ENCODE measurements at regions not wholly inside any gene's neighbourhood (a gene's known extent, or its start where the extent isn't known, plus 50 kb on each side); places are given as distances from the start of the nearest gene placed in this dataset.

- Histone ChIP-seq H3K36me3 (ENCODE audit: insufficient read depth, low read length) (no peaks in the 10 kb centered on the region), H3K27me3 (ENCODE audit: insufficient read depth, low read length) (no peaks in the 10 kb centered on the region), H3K9ac (ENCODE audit: low read length) (no peak overlapping the region), H3K4me1 (ENCODE audit: insufficient read depth, low read length, severe bottlenecking) (no peaks in the 10 kb centered on the region), H3K4me3 (ENCODE audit: low read depth, low read length, poor library complexity, severe bottlenecking) (no peak overlapping the region), H3K27ac (ENCODE audit: low read depth, low read length, poor library complexity, severe bottlenecking) (no peak overlapping the region), H3K4me2 (ENCODE audit: low read length) (no peak overlapping the region), H3K79me2 (ENCODE audit: insufficient read depth, low read length) (no peaks in the 10 kb centered on the region), H3F3A (ENCODE audit: insufficient read depth, low read length) (no peaks in the 10 kb centered on the region), H2AFZ (ENCODE audit: low read length) (no peak overlapping the region), H4K20me1 (ENCODE audit: insufficient read depth, low read length) (no peaks in the 10 kb centered on the region), H3K9me2 (ENCODE audit: low read depth, low read length) (no peaks in the 10 kb centered on the region), H3K9me3 (ENCODE audit: low read length) (no peaks in the 10 kb centered on the region)
- TF ChIP-seq EZH2 (IDR thresholded peaks at IDR 0.05; ENCODE audit: borderline replicate concordance, low read length) = no peak
Observed at GRCh38 chr15:37368961-37369360, 268.6 kb upstream of the MEIS2 start.

- Histone ChIP-seq H2AFZ (ENCODE audit: low read length) (no peak overlapping the region), H3K9ac (ENCODE audit: low read length) (no peak overlapping the region), H3K79me2 (ENCODE audit: insufficient read depth, low read length) (no peaks in the 10 kb centered on the region), H4K20me1 (ENCODE audit: insufficient read depth, low read length) (no peaks in the 10 kb centered on the region), H3K9me3 (ENCODE audit: low read length) (no peaks in the 10 kb centered on the region), H3K9me2 (ENCODE audit: low read depth, low read length) (no peaks in the 10 kb centered on the region), H3K4me1 (ENCODE audit: insufficient read depth, low read length, severe bottlenecking) (no peaks in the 10 kb centered on the region), H3K4me2 (ENCODE audit: low read length) (no peak overlapping the region), H3K27me3 (ENCODE audit: insufficient read depth, low read length) (no peaks in the 10 kb centered on the region), H3K36me3 (ENCODE audit: insufficient read depth, low read length) (no peaks in the 10 kb centered on the region), H3K4me3 (ENCODE audit: low read depth, low read length, poor library complexity, severe bottlenecking) (no peak overlapping the region), H3F3A (ENCODE audit: insufficient read depth, low read length) (no peaks in the 10 kb centered on the region), H3K27ac (ENCODE audit: low read depth, low read length, poor library complexity, severe bottlenecking) (no peak overlapping the region)
- TF ChIP-seq CTCF (IDR thresholded peaks at IDR 0.05; ENCODE audit: low read length) = no peak
- TF ChIP-seq EZH2 (IDR thresholded peaks at IDR 0.05; ENCODE audit: borderline replicate concordance, low read length) = no peak
Observed at GRCh38 chr15:37370941-37371340, 270.6 kb upstream of the MEIS2 start.

GRCh38 chr15:37372064-37372463 lies 271.7 kb upstream of the MEIS2 start:
- H3K9ac ChIP-seq (ENCODE audit: low read length) = no peak overlapping the region
- no peaks in the 10 kb centered on the region for H3K9me2 ChIP-seq (ENCODE audit: low read depth, low read length)
- no peak overlapping the region for H3K27ac ChIP-seq (ENCODE audit: low read depth, low read length, poor library complexity, severe bottlenecking)
- H3K36me3 ChIP-seq (ENCODE audit: insufficient read depth, low read length) = no peaks in the 10 kb centered on the region
- no peaks in the 10 kb centered on the region for H3K27me3 ChIP-seq (ENCODE audit: insufficient read depth, low read length)
- TF ChIP-seq EZH2 (IDR thresholded peaks at IDR 0.05; ENCODE audit: borderline replicate concordance, low read length) (no peak), CTCF (IDR thresholded peaks at IDR 0.05; ENCODE audit: low read length) (no peak)
- no peaks in the 10 kb centered on the region for H3K79me2 ChIP-seq (ENCODE audit: insufficient read depth, low read length)
- H3F3A ChIP-seq (ENCODE audit: insufficient read depth, low read length) = no peaks in the 10 kb centered on the region
- no peak overlapping the region for H3K4me3 ChIP-seq (ENCODE audit: low read depth, low read length, poor library complexity, severe bottlenecking)
- H3K4me2 ChIP-seq (ENCODE audit: low read length) = no peak overlapping the region
- no peaks in the 10 kb centered on the region for H3K4me1 ChIP-seq (ENCODE audit: insufficient read depth, low read length, severe bottlenecking)
- H2AFZ ChIP-seq (ENCODE audit: low read length) = no peak overlapping the region
- no peaks in the 10 kb centered on the region for H4K20me1 ChIP-seq (ENCODE audit: insufficient read depth, low read length)
- no peaks in the 10 kb centered on the region for H3K9me3 ChIP-seq (ENCODE audit: low read length)

- H3K9me3 ChIP-seq (ENCODE audit: low read length) = no peaks in the 10 kb centered on the region
- no peaks in the 10 kb centered on the region for H4K20me1 ChIP-seq (ENCODE audit: insufficient read depth, low read length)
- H3K27ac ChIP-seq (ENCODE audit: low read depth, low read length, poor library complexity, severe bottlenecking) = no peak overlapping the region
- H3K79me2 ChIP-seq (ENCODE audit: insufficient read depth, low read length) = no peaks in the 10 kb centered on the region
- no peak overlapping the region for H3K4me3 ChIP-seq (ENCODE audit: low read depth, low read length, poor library complexity, severe bottlenecking)
- no peak overlapping the region for H3K4me2 ChIP-seq (ENCODE audit: low read length)
- H3K4me1 ChIP-seq (ENCODE audit: insufficient read depth, low read length, severe bottlenecking) = no peaks in the 10 kb centered on the region
- H3K9me2 ChIP-seq (ENCODE audit: low read depth, low read length) = no peaks in the 10 kb centered on the region
- no peaks in the 10 kb centered on the region for H3F3A ChIP-seq (ENCODE audit: insufficient read depth, low read length)
- no peak for TF ChIP-seq CTCF (IDR thresholded peaks at IDR 0.05; ENCODE audit: low read length)
- no peak for TF ChIP-seq EZH2 (IDR thresholded peaks at IDR 0.05; ENCODE audit: borderline replicate concordance, low read length)
- H3K36me3 ChIP-seq (ENCODE audit: insufficient read depth, low read length) = no peaks in the 10 kb centered on the region
- H3K27me3 ChIP-seq (ENCODE audit: insufficient read depth, low read length) = no peaks in the 10 kb centered on the region
- H3K9ac ChIP-seq (ENCODE audit: low read length) = no peak overlapping the region
- H2AFZ ChIP-seq (ENCODE audit: low read length) = no peak overlapping the region
Observed at GRCh38 chr15:37375519-37375918, 275.2 kb upstream of the MEIS2 start.
